Osteocyte (in vitro differentiated cells): ENCODE measurements at regions not wholly inside any gene's neighbourhood (a gene's known extent, or its start where the extent isn't known, plus 50 kb on each side); places are given as distances from the start of the nearest gene placed in this dataset.

Source experiments
- DNase-seq: peaks from one replicate; pipeline ENCODE4 v3.0.0; 2021; ENCODE audit warnings: mixed read lengths; ENCODE audit not compliant: unreplicated experiment; ENCODE audit errors: extremely low spot score
- H3K27ac Mint-ChIP-seq: one replicate; pipeline ENCODE4 v1.8.0; 2021; ENCODE audit warnings: mild to moderate bottlenecking, mixed read lengths; ENCODE audit not compliant: unreplicated experiment
- H3K27me3 Mint-ChIP-seq: one replicate; pipeline ENCODE4 v1.8.0; 2021; ENCODE audit warnings: mixed read lengths; ENCODE audit not compliant: unreplicated experiment
- H3K36me3 Mint-ChIP-seq: one replicate; pipeline ENCODE4 v1.8.0; 2021; ENCODE audit warnings: mixed read lengths; ENCODE audit not compliant: unreplicated experiment
- H3K4me1 Mint-ChIP-seq: one replicate; pipeline ENCODE4 v1.8.0; 2021; ENCODE audit warnings: mixed read lengths; ENCODE audit not compliant: unreplicated experiment
- H3K4me3 Mint-ChIP-seq: one replicate; pipeline ENCODE4 v1.8.0; 2021; ENCODE audit warnings: mild to moderate bottlenecking, moderate library complexity, mixed read lengths; ENCODE audit not compliant: unreplicated experiment
- H3K9me3 Mint-ChIP-seq: one replicate; pipeline ENCODE4 v1.8.0; 2021; ENCODE audit warnings: mixed read lengths; ENCODE audit not compliant: unreplicated experiment
- CTCF ChIP-seq: fragments of 200-600 bp; sonication (generic); IDR thresholded peaks from 2 replicates; pipeline ENCODE4 v1.5.0; 2021; ENCODE audit warnings: antibody characterized with exemption, mild to moderate bottlenecking, moderate library complexity

- no peak for TF ChIP-seq CTCF
- no peak for DNase-seq
- H3K27ac Mint-ChIP-seq = no peak overlapping the region
- H3K36me3 Mint-ChIP-seq = no peaks in the 10 kb centered on the region
- H3K4me3 Mint-ChIP-seq = no peak overlapping the region
- peaks cover 7% of the 10 kb centered on the region for H3K9me3 Mint-ChIP-seq
- no peaks in the 10 kb centered on the region for H3K27me3 Mint-ChIP-seq
- no peaks in the 10 kb centered on the region for H3K4me1 Mint-ChIP-seq
Observed at GRCh38 chr1:14366091-14367018, 232.1 kb upstream of the KAZN start.

- H3K27me3 Mint-ChIP-seq = no peaks in the 10 kb centered on the region
- DNase-seq = no peak
- no peak for TF ChIP-seq CTCF
- H3K4me3 Mint-ChIP-seq = no peak overlapping the region
- H3K27ac Mint-ChIP-seq = no peak overlapping the region
- peaks cover 4% of the 10 kb centered on the region for H3K4me1 Mint-ChIP-seq
- no peaks in the 10 kb centered on the region for H3K36me3 Mint-ChIP-seq
- H3K9me3 Mint-ChIP-seq = peaks cover 14% of the 10 kb centered on the region
Observed at GRCh38 chr1:14367451-14367850, 231.0 kb upstream of the KAZN start.

GRCh38 chr1:14369526-14370213, 228.8 kb upstream of the KAZN start:
- H3K36me3 Mint-ChIP-seq = no peaks in the 10 kb centered on the region
- no peak for TF ChIP-seq CTCF
- H3K27me3 Mint-ChIP-seq = no peaks in the 10 kb centered on the region
- DNase-seq = no peak
- no peak overlapping the region for H3K4me3 Mint-ChIP-seq
- no peak overlapping the region for H3K27ac Mint-ChIP-seq
- peaks cover 4% of the 10 kb centered on the region for H3K4me1 Mint-ChIP-seq
- H3K9me3 Mint-ChIP-seq = peaks cover 14% of the 10 kb centered on the region

GRCh38 chr1:14371771-14372497, 226.6 kb upstream of the KAZN start:
- H3K4me1 Mint-ChIP-seq = peaks cover 4% of the 10 kb centered on the region
- no peak overlapping the region for H3K4me3 Mint-ChIP-seq
- no peak for TF ChIP-seq CTCF
- no peaks in the 10 kb centered on the region for H3K36me3 Mint-ChIP-seq
- no peak overlapping the region for H3K27ac Mint-ChIP-seq
- H3K27me3 Mint-ChIP-seq = no peaks in the 10 kb centered on the region
- peaks cover 10% of the 10 kb centered on the region for H3K9me3 Mint-ChIP-seq
- no peak for DNase-seq

- Mint-ChIP-seq H3K4me3 (no peak overlapping the region), H3K4me1 (peaks cover 4% of the 10 kb centered on the region), H3K27ac (no peak overlapping the region), H3K27me3 (no peaks in the 10 kb centered on the region), H3K9me3 (peaks cover 16% of the 10 kb centered on the region), H3K36me3 (no peaks in the 10 kb centered on the region)
- no peak for DNase-seq
- no peak for TF ChIP-seq CTCF
Observed at GRCh38 chr1:14372526-14372925, 226.0 kb upstream of the KAZN start.
